GM18508 (cell line): ENCODE measurements at regions not wholly inside any gene's neighbourhood (a gene's known extent, or its start where the extent isn't known, plus 50 kb on each side); places are given as distances from the start of the nearest gene placed in this dataset.

Experiments used
- ATAC-seq: cut with Tn5 transposase; IDR thresholded peaks from one replicate; pipeline ENCODE4 v1.9.1; 2021; ENCODE audit warnings: moderate number of reproducible peaks; ENCODE audit not compliant: insufficient read depth, unreplicated experiment

GRCh38 chr2:14684516-14684915 is 52.0 kb downstream of the LRATD1 start:
- no peak for ATAC-seq

GRCh38 chr2:14690926-14691325 is 58.4 kb downstream of the LRATD1 start:
- ATAC-seq: no peak

- ATAC-seq: no peak
Measured at GRCh38 chr2:14693874-14694273, 61.4 kb downstream of the LRATD1 start.

- ATAC-seq: no peak
Measured at GRCh38 chr2:14700753-14701152, 68.2 kb downstream of the LRATD1 start.

GRCh38 chr2:14702258-14702657 is 69.7 kb downstream of the LRATD1 start:
- ATAC-seq: no peak

GRCh38 chr2:14706201-14706600 is 73.7 kb downstream of the LRATD1 start:
- ATAC-seq: no peak

GRCh38 chr2:14712111-14712510 is 79.6 kb downstream of the LRATD1 start:
- no peak for ATAC-seq

- no peak for ATAC-seq
Measured at GRCh38 chr2:14713248-14713647, 80.7 kb downstream of the LRATD1 start.

- ATAC-seq: no peak
Measured at GRCh38 chr2:14715600-14715999, 83.1 kb downstream of the LRATD1 start.

- ATAC-seq: no peak
Measured at GRCh38 chr2:14716319-14716718, 83.8 kb downstream of the LRATD1 start.

- no peak for ATAC-seq
Measured at GRCh38 chr2:14717131-14717530, 84.6 kb downstream of the LRATD1 start.

GRCh38 chr2:14720319-14720718 is 87.8 kb downstream of the LRATD1 start:
- ATAC-seq: no peak

GRCh38 chr2:14720739-14721138 is 88.2 kb downstream of the LRATD1 start:
- ATAC-seq: no peak

- no peak for ATAC-seq
Measured at GRCh38 chr2:14722904-14723570, 90.5 kb downstream of the LRATD1 start.

- ATAC-seq: no peak
Measured at GRCh38 chr2:14723684-14724083, 91.2 kb downstream of the LRATD1 start.

GRCh38 chr2:14735696-14736095 is 103.2 kb downstream of the LRATD1 start:
- ATAC-seq: no peak

- ATAC-seq: no peak
Measured at GRCh38 chr2:14737201-14737600, 104.7 kb downstream of the LRATD1 start.

GRCh38 chr2:14743861-14744260 is 111.3 kb downstream of the LRATD1 start:
- ATAC-seq: no peak

GRCh38 chr2:14745288-14746076 is 113.0 kb downstream of the LRATD1 start:
- ATAC-seq: no peak

- ATAC-seq: no peak
Measured at GRCh38 chr2:14746133-14746532, 113.6 kb downstream of the LRATD1 start.

GRCh38 chr2:14747447-14747846 is 114.9 kb downstream of the LRATD1 start:
- no peak for ATAC-seq

- ATAC-seq: no peak
Measured at GRCh38 chr2:14749884-14750283, 117.4 kb downstream of the LRATD1 start.
